ENCODE measurements at regions not wholly inside any gene's neighbourhood (a gene's known extent, or its start where the extent isn't known, plus 50 kb on each side); places are given as distances from the start of the nearest gene placed in this dataset.

- TF ChIP-seq REST (IDR thresholded peaks at IDR 0.05; ENCODE audit: unreplicated experiment) (no peak), CREB1 (CRISPR knock-in tag; IDR thresholded peaks at IDR 0.05; ENCODE audit: low read depth) (no peak), ETS1 (IDR thresholded peaks at IDR 0.05) (no peak), NANOG (IDR thresholded peaks at IDR 0.05; ENCODE audit: borderline replicate concordance) (no peak)
These were observed 312.2 kb downstream of the TMEM114 start (continued) for GRCh38 chr16:8278031-8278580.

- H3K4me1 ChIP-seq (ENCODE audit: insufficient read depth): no peaks in the 10 kb centered on the region
- DNase-seq (ENCODE audit: low spot score) (no peak), ATAC-seq (no peak)
- no peak overlapping the region for H3K27ac Mint-ChIP-seq
- no peaks in the 10 kb centered on the region for H3F3A ChIP-seq (replicated peaks; ENCODE audit: low read depth)
- no peaks in the 10 kb centered on the region for H4K20me1 ChIP-seq (replicated peaks; ENCODE audit: insufficient read depth)
- no peaks in the 10 kb centered on the region for H3K79me2 ChIP-seq (replicated peaks; ENCODE audit: insufficient read depth)
- no peak overlapping the region for H3K27ac ChIP-seq (ENCODE audit: low read depth)
- H3K4me3 ChIP-seq: no peak overlapping the region
- H3K27me3 Mint-ChIP-seq (ENCODE audit: insufficient read depth, low read depth, poor library complexity): peaks cover 4% of the 10 kb centered on the region
- H3K9me2 ChIP-seq (ENCODE audit: insufficient read depth): no peaks in the 10 kb centered on the region
- no peaks in the 10 kb centered on the region for H3K36me3 Mint-ChIP-seq (ENCODE audit: low read depth)
- no peaks in the 10 kb centered on the region for H3K4me1 Mint-ChIP-seq
- H3K27me3 ChIP-seq (ENCODE audit: insufficient read depth): no peaks in the 10 kb centered on the region
- H3K4me3 Mint-ChIP-seq: no peak overlapping the region
- no peak overlapping the region for H2AFZ ChIP-seq
- peaks cover 18% of the 10 kb centered on the region for H3K9me3 Mint-ChIP-seq
- 0 out of 2 replicates have a peak, but pooled peaks cover 3% of the 10 kb centered on the region for H3K36me3 ChIP-seq (ENCODE audit: insufficient read depth)
- no peak overlapping the region for H3K4me2 ChIP-seq
- TF ChIP-seq JUNB (IDR thresholded peaks at IDR 0.05; ENCODE audit: unreplicated experiment): no peak
- TF ChIP-seq CREB1 (CRISPR knock-in tag; IDR thresholded peaks at IDR 0.05; ENCODE audit: low read depth): no peak
- no peak for TF ChIP-seq ZNF114 (CRISPR knock-in tag; IDR thresholded peaks at IDR 0.05)
- no peak for TF ChIP-seq ZNF331 (CRISPR knock-in tag; IDR thresholded peaks at IDR 0.05; ENCODE audit: low read depth)
- TF ChIP-seq ZNF462 (CRISPR knock-in tag; IDR thresholded peaks at IDR 0.05): no peak
- no peak for TF ChIP-seq REST (IDR thresholded peaks at IDR 0.05; ENCODE audit: unreplicated experiment)
- no peak for TF ChIP-seq NANOG (IDR thresholded peaks at IDR 0.05; ENCODE audit: borderline replicate concordance)
- no peak for TF ChIP-seq POLR2AphosphoS5 (IDR thresholded peaks at IDR 0.05; ENCODE audit: low read depth)
- no peak for TF ChIP-seq EZH2phosphoT487 (IDR thresholded peaks at IDR 0.05; ENCODE audit: unreplicated experiment)
These were observed 319.0 kb downstream of the TMEM114 start for GRCh38 chr16:8271344-8271743.

Measured in GM23338 (cell line).